ENCODE measurements at regions not wholly inside any gene's neighbourhood (a gene's known extent, or its start where the extent isn't known, plus 50 kb on each side); places are given as distances from the start of the nearest gene placed in this dataset.

DNA sequence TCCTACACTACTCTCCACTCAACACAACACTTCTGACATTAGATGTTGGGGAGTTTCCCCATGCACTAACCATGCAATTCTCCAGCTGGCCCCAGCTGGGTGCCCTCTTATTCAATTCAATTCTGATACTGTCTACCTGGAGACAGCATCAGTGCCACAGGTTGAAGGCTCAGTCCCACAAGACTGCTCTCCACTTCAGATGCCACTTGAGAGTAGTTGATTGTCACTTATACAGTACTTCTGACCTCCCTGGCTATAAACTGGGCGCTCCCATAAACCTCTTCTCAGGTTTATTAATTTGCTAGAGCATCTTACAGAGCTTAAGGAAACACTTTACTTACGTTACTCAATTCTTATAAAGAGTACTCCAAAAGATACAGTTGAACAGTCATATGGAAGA is 442.3 kb downstream of the LRRIQ3 start:
- no peaks in the 10 kb centered on the region for H3K9me3 ChIP-seq
- H3K4me1 ChIP-seq, result no peaks in the 10 kb centered on the region
- TF ChIP-seq, protein P1, sequence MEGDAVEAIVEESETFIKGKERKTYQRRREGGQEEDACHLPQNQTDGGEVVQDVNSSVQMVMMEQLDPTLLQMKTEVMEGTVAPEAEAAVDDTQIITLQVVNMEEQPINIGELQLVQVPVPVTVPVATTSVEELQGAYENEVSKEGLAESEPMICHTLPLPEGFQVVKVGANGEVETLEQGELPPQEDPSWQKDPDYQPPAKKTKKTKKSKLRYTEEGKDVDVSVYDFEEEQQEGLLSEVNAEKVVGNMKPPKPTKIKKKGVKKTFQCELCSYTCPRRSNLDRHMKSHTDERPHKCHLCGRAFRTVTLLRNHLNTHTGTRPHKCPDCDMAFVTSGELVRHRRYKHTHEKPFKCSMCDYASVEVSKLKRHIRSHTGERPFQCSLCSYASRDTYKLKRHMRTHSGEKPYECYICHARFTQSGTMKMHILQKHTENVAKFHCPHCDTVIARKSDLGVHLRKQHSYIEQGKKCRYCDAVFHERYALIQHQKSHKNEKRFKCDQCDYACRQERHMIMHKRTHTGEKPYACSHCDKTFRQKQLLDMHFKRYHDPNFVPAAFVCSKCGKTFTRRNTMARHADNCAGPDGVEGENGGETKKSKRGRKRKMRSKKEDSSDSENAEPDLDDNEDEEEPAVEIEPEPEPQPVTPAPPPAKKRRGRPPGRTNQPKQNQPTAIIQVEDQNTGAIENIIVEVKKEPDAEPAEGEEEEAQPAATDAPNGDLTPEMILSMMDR (IDR thresholded peaks at IDR 0.05; ENCODE audit: insufficient read depth in 1 of 2, low read depth in 1 of 2, low read length in 1 of 2, severe bottlenecking in 1 of 2, unreplicated experiment in 1 of 2), result no peak
- ChIA-PET POLR2A (no interaction called here), CTCF (no interaction called here)
- H3K27me3 ChIP-seq (replicated peaks; ENCODE audit: control insufficient read depth, insufficient read depth, low read length), result no peaks in the 10 kb centered on the region
- no peak for DNase-seq
- no peak overlapping the region for H3K4me3 ChIP-seq (ENCODE audit: low read depth, low read length)
- H3K4me1 Mint-ChIP-seq (ENCODE audit: low read depth, unreplicated experiment), result no peaks in the 10 kb centered on the region
- H3K27me3 Mint-ChIP-seq (ENCODE audit: insufficient read depth, unreplicated experiment), result peaks cover 3% of the 10 kb centered on the region
- BruUV-seq (replicated peaks), result no TSS peak
- no peak overlapping the region for H3K4me3 Mint-ChIP-seq (ENCODE audit: unreplicated experiment)
- intact Hi-C loops (cut with micrococcal nuclease; ENCODE audit: unreplicated experiment), result no loop called here
- H3K36me3 ChIP-seq (ENCODE audit: control insufficient read depth, insufficient read depth, low read length), result no peaks in the 10 kb centered on the region
- no peaks in the 10 kb centered on the region for H3K36me3 Mint-ChIP-seq (ENCODE audit: insufficient read depth, unreplicated experiment)
- no peak overlapping the region for H3K27ac Mint-ChIP-seq (ENCODE audit: unreplicated experiment)
- no peaks in the 10 kb centered on the region for H3K9me3 Mint-ChIP-seq (ENCODE audit: unreplicated experiment)

DNA sequence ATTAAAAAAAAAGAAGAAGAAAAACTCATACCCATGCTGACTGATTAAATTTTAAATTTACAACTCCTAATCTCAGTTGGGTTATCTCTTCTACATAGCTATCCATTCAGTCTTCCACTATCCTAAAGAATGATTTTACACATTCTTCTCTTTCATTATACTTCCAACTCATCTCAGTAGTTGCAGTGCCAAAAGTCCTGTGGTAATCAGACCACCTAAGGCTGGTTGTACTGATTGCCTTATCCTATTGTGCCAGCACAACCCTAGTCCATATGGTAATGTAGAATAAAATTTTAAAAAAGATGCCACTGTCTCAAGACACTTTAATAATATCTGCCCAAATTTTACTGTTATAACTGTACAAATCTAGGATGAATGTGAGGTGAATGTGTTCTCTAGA is 448.0 kb downstream of the LRRIQ3 start:
- no peaks in the 10 kb centered on the region for H3K4me1 Mint-ChIP-seq (ENCODE audit: low read depth, unreplicated experiment)
- H3K4me1 ChIP-seq, result no peaks in the 10 kb centered on the region
- TF ChIP-seq, protein P1 (IDR thresholded peaks at IDR 0.05; ENCODE audit: insufficient read depth in 1 of 2, low read depth in 1 of 2, low read length in 1 of 2, severe bottlenecking in 1 of 2, unreplicated experiment in 1 of 2), result no peak
- H3K36me3 ChIP-seq (ENCODE audit: control insufficient read depth, insufficient read depth, low read length), result no peaks in the 10 kb centered on the region
- no TSS peak for BruUV-seq (replicated peaks)
- H3K4me3 ChIP-seq (ENCODE audit: low read depth, low read length), result no peak overlapping the region
- no peak for DNase-seq
- H3K9me3 ChIP-seq, result no peaks in the 10 kb centered on the region
- peaks cover under 1% of the 10 kb centered on the region for H3K9me3 Mint-ChIP-seq (ENCODE audit: unreplicated experiment)
- no peak overlapping the region for H3K27ac Mint-ChIP-seq (ENCODE audit: unreplicated experiment)
- ChIA-PET CTCF (no interaction called here), POLR2A (no interaction called here)
- H3K4me3 Mint-ChIP-seq (ENCODE audit: unreplicated experiment), result no peak overlapping the region
- no peaks in the 10 kb centered on the region for H3K27me3 ChIP-seq (replicated peaks; ENCODE audit: control insufficient read depth, insufficient read depth, low read length)
- peaks cover 3% of the 10 kb centered on the region for H3K27me3 Mint-ChIP-seq (ENCODE audit: insufficient read depth, unreplicated experiment)
- intact Hi-C loops (cut with micrococcal nuclease; ENCODE audit: unreplicated experiment), result no loop called here
- H3K36me3 Mint-ChIP-seq (ENCODE audit: insufficient read depth, unreplicated experiment), result no peaks in the 10 kb centered on the region

DNA sequence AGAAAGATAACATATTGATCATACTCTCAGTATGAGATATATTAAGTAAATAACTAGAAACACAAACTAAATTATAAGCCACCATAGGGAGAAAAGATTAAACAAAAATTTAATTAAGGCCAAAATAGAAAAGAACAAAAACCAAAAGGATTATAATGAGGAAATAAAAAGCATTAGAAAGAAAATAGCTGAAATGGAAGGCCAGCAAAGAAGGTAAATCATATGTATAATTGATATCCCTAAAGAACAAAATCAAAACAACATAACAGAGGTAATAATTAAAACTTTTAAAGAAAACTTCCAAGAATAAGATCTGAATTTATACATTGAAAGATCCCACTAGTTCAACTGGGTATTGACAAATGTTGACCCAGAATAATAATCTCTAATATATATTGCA is 453.0 kb downstream of the LRRIQ3 start:
- TF ChIP-seq, protein P1 (IDR thresholded peaks at IDR 0.05; ENCODE audit: insufficient read depth in 1 of 2, low read depth in 1 of 2, low read length in 1 of 2, severe bottlenecking in 1 of 2, unreplicated experiment in 1 of 2), result no peak
- Mint-ChIP-seq H3K9me3 (ENCODE audit: unreplicated experiment) (peaks cover 20% of the 10 kb centered on the region), H3K27ac (ENCODE audit: unreplicated experiment) (no peak overlapping the region), H3K36me3 (ENCODE audit: insufficient read depth, unreplicated experiment) (peaks cover 6% of the 10 kb centered on the region), H3K4me3 (ENCODE audit: unreplicated experiment) (no peak overlapping the region), H3K27me3 (ENCODE audit: insufficient read depth, unreplicated experiment) (no peaks in the 10 kb centered on the region), H3K4me1 (ENCODE audit: low read depth, unreplicated experiment) (no peaks in the 10 kb centered on the region)
- Histone ChIP-seq H3K4me3 (ENCODE audit: low read depth, low read length) (no peak overlapping the region), H3K9me3 (no peaks in the 10 kb centered on the region), H3K4me1 (no peaks in the 10 kb centered on the region), H3K27me3 (replicated peaks; ENCODE audit: control insufficient read depth, insufficient read depth, low read length) (no peaks in the 10 kb centered on the region), H3K36me3 (ENCODE audit: control insufficient read depth, insufficient read depth, low read length) (no peaks in the 10 kb centered on the region)
- no TSS peak for BruUV-seq (replicated peaks)
- intact Hi-C loops (cut with micrococcal nuclease; ENCODE audit: unreplicated experiment), result no loop called here
- ChIA-PET POLR2A (no interaction called here), CTCF (no interaction called here)
- no peak for DNase-seq
